ENCODE measurements at regions not wholly inside any gene's neighbourhood (a gene's known extent, or its start where the extent isn't known, plus 50 kb on each side); places are given as distances from the start of the nearest gene placed in this dataset.
A peak's percentile ranks its signal among the peaks of the same experiment; 100 is the strongest.

GRCh38 chr20:60085551-60086132 is 127.4 kb downstream of the CDH26 start:
- no peaks in the 10 kb centered on the region for H3K36me3 Mint-ChIP-seq (ENCODE audit: low read depth)
- H3K27ac ChIP-seq (ENCODE audit: low read depth in 1 of 2, low read length in 2 of 2): no peak overlapping the region
- POLR2A ChIA-PET: no interaction called here
- no peaks in the 10 kb centered on the region for H3K36me3 ChIP-seq (ENCODE audit: insufficient read depth, low read length)
- no peak overlapping the region for H3K27ac Mint-ChIP-seq
- ATAC-seq (ENCODE audit: poor library complexity) (no peak), DNase-seq (no peak)
- intact Hi-C loops (cut with DNase I, micrococcal nuclease): no loop called here
- H3K4me1 Mint-ChIP-seq (ENCODE audit: low read depth): no peaks in the 10 kb centered on the region
- H3K9me3 Mint-ChIP-seq: no peaks in the 10 kb centered on the region
- CTCF ChIA-PET: no interaction called here
- no peaks in the 10 kb centered on the region for H3K4me1 ChIP-seq (ENCODE audit: insufficient read depth, low read length)
- H3K27me3 Mint-ChIP-seq: peaks cover 36% of the 10 kb centered on the region
- peaks cover 0 to 3% of the 10 kb centered on the region in 2 experiments for H3K9me3 ChIP-seq (ENCODE audit: control insufficient read depth in 1 of 2, insufficient read depth in 1 of 2, low read length in 2 of 2)
- no peak for TF ChIP-seq CTCF (IDR thresholded peaks at IDR 0.05)
- peaks cover 6 to 19% of the 10 kb centered on the region in 2 experiments for H3K27me3 ChIP-seq (ENCODE audit: control insufficient read depth in 1 of 2, insufficient read depth in 2 of 2, low read length in 2 of 2)
- no peak overlapping the region for H3K4me3 ChIP-seq (ENCODE audit: low read length)
- H3K4me3 Mint-ChIP-seq: no peak overlapping the region

GRCh38 chr20:60086821-60087562 is 128.8 kb downstream of the CDH26 start:
- ATAC-seq (ENCODE audit: poor library complexity): no peak
- Histone ChIP-seq H3K4me1 (ENCODE audit: insufficient read depth, low read length) (no peaks in the 10 kb centered on the region), H3K4me3 (ENCODE audit: low read length) (no peak overlapping the region), H3K9me3 (ENCODE audit: control insufficient read depth in 1 of 2, insufficient read depth in 1 of 2, low read length in 2 of 2) (peaks cover 0 to 3% of the 10 kb centered on the region in 2 experiments), H3K27me3 (ENCODE audit: control insufficient read depth in 1 of 2, insufficient read depth in 2 of 2, low read length in 2 of 2) (peaks cover 6 to 19% of the 10 kb centered on the region in 2 experiments), H3K36me3 (ENCODE audit: insufficient read depth, low read length) (no peaks in the 10 kb centered on the region), H3K27ac (ENCODE audit: low read depth in 1 of 2, low read length in 2 of 2) (no peak overlapping the region)
- no peaks in the 10 kb centered on the region for H3K4me1 Mint-ChIP-seq (ENCODE audit: low read depth)
- H3K36me3 Mint-ChIP-seq (ENCODE audit: low read depth): no peaks in the 10 kb centered on the region
- no peak for DNase-seq
- peaks cover 47% of the 10 kb centered on the region for H3K27me3 Mint-ChIP-seq
- no peaks in the 10 kb centered on the region for H3K9me3 Mint-ChIP-seq
- peak overlapping the region; percentile 68 for H3K4me3 Mint-ChIP-seq
- ChIA-PET POLR2A (no interaction called here), CTCF (no interaction called here)
- TF ChIP-seq CTCF (IDR thresholded peaks at IDR 0.05): no peak
- intact Hi-C loops (cut with DNase I, micrococcal nuclease): no loop called here
- H3K27ac Mint-ChIP-seq: no peak overlapping the region

GRCh38 chr20:60087563-60088105 is 129.4 kb downstream of the CDH26 start:
- H3K4me3 ChIP-seq (ENCODE audit: low read length): peak overlapping the region; percentile 16
- Mint-ChIP-seq H3K9me3 (no peaks in the 10 kb centered on the region), H3K36me3 (ENCODE audit: low read depth) (no peaks in the 10 kb centered on the region), H3K27ac (no peak overlapping the region), H3K27me3 (peaks cover 52% of the 10 kb centered on the region), H3K4me1 (ENCODE audit: low read depth) (no peaks in the 10 kb centered on the region), H3K4me3 (peak overlapping the region; percentile 32)
- H3K4me1 ChIP-seq (ENCODE audit: insufficient read depth, low read length): no peaks in the 10 kb centered on the region
- ATAC-seq (ENCODE audit: poor library complexity) (no peak), DNase-seq (peak in 2 of 14 experiments; percentile 1 to 6)
- H3K9me3 ChIP-seq (ENCODE audit: control insufficient read depth in 1 of 2, insufficient read depth in 1 of 2, low read length in 2 of 2): no peaks in the 10 kb centered on the region
- CTCF ChIA-PET: no interaction called here
- POLR2A ChIA-PET: no interaction called here
- intact Hi-C loops (cut with DNase I, micrococcal nuclease): no loop called here
- no peak overlapping the region for H3K27ac ChIP-seq (ENCODE audit: low read depth in 1 of 2, low read length in 2 of 2)
- TF ChIP-seq CTCF (IDR thresholded peaks at IDR 0.05): no peak
- H3K27me3 ChIP-seq (ENCODE audit: control insufficient read depth in 1 of 2, insufficient read depth in 2 of 2, low read length in 2 of 2): peaks cover 6 to 19% of the 10 kb centered on the region in 2 experiments
- no peaks in the 10 kb centered on the region for H3K36me3 ChIP-seq (ENCODE audit: insufficient read depth, low read length)

Data from CD4-positive, alpha-beta T cell (primary cell).